Loucy (cell line): ENCODE measurements at regions not wholly inside any gene's neighbourhood (a gene's known extent, or its start where the extent isn't known, plus 50 kb on each side); places are given as distances from the start of the nearest gene placed in this dataset.

Experiments used
- H2AFZ ChIP-seq: fragments of 200-600 bp; sonication (generic); 2 replicates; pipeline ENCODE4 v1.6.0; 2016; ENCODE audit warnings: antibody characterized with exemption, mild to moderate bottlenecking, low read length, moderate library complexity
- H3F3A ChIP-seq: fragments of 200-600 bp; 2 replicates; pipeline ENCODE4 v1.6.0; 2016; ENCODE audit warnings: antibody characterized with exemption, low read depth, mild to moderate bottlenecking
- H3K27me3 ChIP-seq: fragments of 200-600 bp; sonication (generic); 2 replicates; pipeline ENCODE4 v1.6.1; 2014; ENCODE audit warnings: low read length, mild to moderate bottlenecking; ENCODE audit not compliant: insufficient read depth, poor library complexity, severe bottlenecking
- H3K36me3 ChIP-seq: fragments of 200-600 bp; sonication (generic); 2 replicates; pipeline ENCODE4 v1.6.1; 2016; ENCODE audit warnings: low read length; ENCODE audit not compliant: insufficient read depth
- H3K4me1 ChIP-seq: fragments of 200-600 bp; sonication (generic); 2 replicates; pipeline ENCODE4 v1.5.1; 2014; ENCODE audit warnings: low read length, mild to moderate bottlenecking; ENCODE audit not compliant: insufficient read depth, poor library complexity, severe bottlenecking
- H3K4me2 ChIP-seq: fragments of 200-600 bp; sonication (generic); 2 replicates; pipeline ENCODE4 v1.6.0; 2014; ENCODE audit warnings: antibody characterized with exemption, low read length, low read depth, mild to moderate bottlenecking; ENCODE audit not compliant: poor library complexity, severe bottlenecking
- H3K4me3 ChIP-seq: fragments of 200-600 bp; sonication (generic); 2 replicates; pipeline ENCODE4 v1.5.1; 2014; ENCODE audit warnings: low read length, mild to moderate bottlenecking, mixed read lengths; ENCODE audit not compliant: poor library complexity, severe bottlenecking
- H3K79me2 ChIP-seq: fragments of 200-600 bp; sonication (generic); 2 replicates; pipeline ENCODE4 v1.6.1; 2014; ENCODE audit warnings: low read length; ENCODE audit not compliant: insufficient read depth
- H3K9ac ChIP-seq: fragments of 200-600 bp; sonication (generic); 2 replicates; pipeline ENCODE4 v1.6.0; 2014; ENCODE audit warnings: mild to moderate bottlenecking, low read depth, low read length, moderate library complexity; ENCODE audit not compliant: poor library complexity, severe bottlenecking
- H3K9me2 ChIP-seq: fragments of 200-600 bp; sonication (generic); replicated peaks from 2 replicates; pipeline ENCODE4 v1.6.1; 2016; ENCODE audit warnings: low read depth, low read length, mixed read lengths
- H3K9me3 ChIP-seq: fragments of 200-600 bp; sonication (generic); 2 replicates; pipeline ENCODE4 v1.6.1; 2014; ENCODE audit warnings: mild to moderate bottlenecking, antibody characterized with exemption, low read length, low read depth; ENCODE audit not compliant: insufficient read depth
- H4K20me1 ChIP-seq: fragments of 200-600 bp; sonication (generic); 2 replicates; pipeline ENCODE4 v1.6.0; 2014; ENCODE audit warnings: antibody characterized with exemption, low read length, mild to moderate bottlenecking; ENCODE audit not compliant: insufficient read depth, poor library complexity, severe bottlenecking
- CTCF ChIP-seq: fragments of 200-600 bp; sonication (generic); conservative IDR thresholded peaks from 2 replicates; pipeline ENCODE4 v1.5.1; 2014; ENCODE audit warnings: mild to moderate bottlenecking, antibody characterized with exemption, low read length
- EZH2phosphoT487 ChIP-seq: fragments of 200-600 bp; IDR thresholded peaks from 2 replicates; pipeline ENCODE4 v1.6.1; 2018; ENCODE audit warnings: antibody characterized with exemption, mild to moderate bottlenecking, moderate library complexity, borderline replicate concordance

DNA sequence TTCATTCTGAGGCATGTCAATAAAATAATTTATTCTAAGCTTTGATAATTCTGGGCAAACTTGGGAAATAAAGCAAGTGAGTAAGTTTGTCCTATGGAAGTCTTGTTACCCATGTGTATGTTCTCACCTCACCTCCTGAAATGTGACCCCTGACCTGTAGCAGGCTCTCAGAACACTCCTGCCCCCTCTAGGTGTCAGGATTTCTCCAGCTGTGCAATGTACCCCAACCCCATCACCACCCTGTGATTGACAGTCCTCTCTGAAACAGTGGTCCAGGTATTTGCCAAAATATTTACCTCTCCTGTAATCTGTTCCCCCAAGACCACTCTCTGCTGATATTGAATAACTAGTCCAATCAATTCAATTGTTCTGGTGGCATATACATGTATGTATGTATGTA, 122.6 kb upstream of the PTER start:
- Histone ChIP-seq H4K20me1 (no peaks in the 10 kb centered on the region), H3K4me2 (no peak overlapping the region), H3K4me3 (no peak overlapping the region), H3K4me1 (no peaks in the 10 kb centered on the region), H3K9me2 (no peaks in the 10 kb centered on the region), H3K79me2 (no peaks in the 10 kb centered on the region), H3K27me3 (no peaks in the 10 kb centered on the region), H3K9ac (no peak overlapping the region), H3K9me3 (no peaks in the 10 kb centered on the region), H3K36me3 (no peaks in the 10 kb centered on the region), H3F3A (no peaks in the 10 kb centered on the region), H2AFZ (no peak overlapping the region)
- TF ChIP-seq CTCF (peak; percentile 52), EZH2phosphoT487 (no peak)

GRCh38 chr10:16316733-16317390, 119.9 kb upstream of the PTER start:
- no peak overlapping the region for H2AFZ ChIP-seq
- H3K36me3 ChIP-seq, result no peaks in the 10 kb centered on the region
- no peaks in the 10 kb centered on the region for H4K20me1 ChIP-seq
- no peaks in the 10 kb centered on the region for H3K27me3 ChIP-seq
- H3F3A ChIP-seq, result no peaks in the 10 kb centered on the region
- no peak overlapping the region for H3K9ac ChIP-seq
- H3K79me2 ChIP-seq, result no peaks in the 10 kb centered on the region
- H3K4me2 ChIP-seq, result no peak overlapping the region
- no peaks in the 10 kb centered on the region for H3K4me1 ChIP-seq
- TF ChIP-seq CTCF, result no peak
- TF ChIP-seq EZH2phosphoT487, result no peak
- H3K9me3 ChIP-seq, result no peaks in the 10 kb centered on the region
- no peak overlapping the region for H3K4me3 ChIP-seq
- no peaks in the 10 kb centered on the region for H3K9me2 ChIP-seq

GRCh38 chr10:16341637-16342036, 95.2 kb upstream of the PTER start:
- no peaks in the 10 kb centered on the region for H3K27me3 ChIP-seq
- no peak overlapping the region for H3K9ac ChIP-seq
- H3K9me2 ChIP-seq, result no peaks in the 10 kb centered on the region
- no peaks in the 10 kb centered on the region for H3K79me2 ChIP-seq
- H3K9me3 ChIP-seq, result no peaks in the 10 kb centered on the region
- no peak overlapping the region for H3K4me3 ChIP-seq
- no peaks in the 10 kb centered on the region for H3K36me3 ChIP-seq
- TF ChIP-seq EZH2phosphoT487 (no peak), CTCF (no peak)
- no peak overlapping the region for H3K4me2 ChIP-seq
- no peaks in the 10 kb centered on the region for H4K20me1 ChIP-seq
- no peaks in the 10 kb centered on the region for H3K4me1 ChIP-seq
- H2AFZ ChIP-seq, result no peak overlapping the region
- H3F3A ChIP-seq, result no peaks in the 10 kb centered on the region
